Globus pallidus (tissue), 1 donor: ENCODE measurements at regions not wholly inside any gene's neighbourhood (a gene's known extent, or its start where the extent isn't known, plus 50 kb on each side); places are given as distances from the start of the nearest gene placed in this dataset.
"Not testable (repeated sequence)": the region's sequence is repeated elsewhere in the genome, so short reads cannot be mapped to it uniquely, and the experiment has no call there.

Experiments used
- DNase-seq: peaks from one replicate; pipeline ENCODE4 v3.0.0-alpha.2; 2015; ENCODE audit warnings: low spot score

DNA sequence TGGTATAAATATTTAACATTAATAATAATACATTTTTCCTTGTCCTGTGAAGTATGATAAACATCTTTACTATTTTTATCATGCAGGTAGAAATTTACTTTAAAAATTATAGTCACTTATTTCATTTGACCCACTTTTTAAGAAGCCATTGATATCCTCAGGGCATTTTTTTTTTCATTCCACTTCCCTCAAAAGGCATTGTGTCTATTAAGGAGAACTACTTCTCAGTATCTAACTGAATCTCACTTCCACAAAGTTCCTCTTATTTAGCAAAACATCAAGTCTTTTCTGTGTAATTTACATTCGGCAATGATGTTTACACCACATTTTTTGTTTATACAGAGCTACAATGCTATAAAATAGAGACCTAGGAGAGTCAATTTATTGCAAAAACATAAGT lies 388.2 kb upstream of the AKR1E2 start:
- DNase-seq = no peak

DNA sequence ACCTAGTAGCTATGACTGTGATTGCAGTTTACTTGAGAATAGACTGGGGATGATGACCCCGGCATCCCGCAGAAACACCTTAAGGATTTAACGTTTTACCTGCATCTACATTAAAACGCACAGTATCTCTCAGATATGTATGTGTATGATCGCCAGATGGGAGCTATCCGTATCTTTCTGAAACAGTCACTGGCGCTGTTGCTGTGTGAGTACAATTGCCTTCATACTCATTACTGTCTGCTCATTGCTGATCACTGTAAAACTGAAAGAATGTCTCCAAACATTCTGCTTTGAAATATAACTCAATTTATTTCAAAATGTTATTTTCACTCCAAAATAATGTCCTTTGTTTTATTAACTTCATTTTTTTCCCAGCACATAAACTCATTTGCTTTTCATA lies 388.9 kb upstream of the AKR1E2 start:
- no peak for DNase-seq

DNA sequence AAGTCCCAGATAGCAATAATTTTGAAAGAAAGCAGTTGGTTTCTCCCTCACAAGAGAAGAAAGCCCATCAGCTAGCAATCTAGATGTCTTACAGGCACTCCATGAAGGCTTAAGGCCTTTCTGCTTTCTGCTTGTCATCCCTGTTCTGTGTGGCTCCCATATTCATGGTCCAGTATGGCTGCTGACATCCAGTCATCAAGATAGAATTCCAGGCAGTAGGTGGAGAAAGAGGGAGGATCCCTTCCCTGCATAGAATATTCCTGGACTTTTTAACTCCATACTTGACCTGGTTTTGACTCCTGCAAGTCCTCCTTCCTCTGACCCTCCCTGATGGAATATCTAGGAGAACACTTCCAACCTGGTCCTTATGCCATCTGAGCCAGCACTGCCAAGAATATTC lies 389.9 kb upstream of the AKR1E2 start:
- DNase-seq = no peak

DNA sequence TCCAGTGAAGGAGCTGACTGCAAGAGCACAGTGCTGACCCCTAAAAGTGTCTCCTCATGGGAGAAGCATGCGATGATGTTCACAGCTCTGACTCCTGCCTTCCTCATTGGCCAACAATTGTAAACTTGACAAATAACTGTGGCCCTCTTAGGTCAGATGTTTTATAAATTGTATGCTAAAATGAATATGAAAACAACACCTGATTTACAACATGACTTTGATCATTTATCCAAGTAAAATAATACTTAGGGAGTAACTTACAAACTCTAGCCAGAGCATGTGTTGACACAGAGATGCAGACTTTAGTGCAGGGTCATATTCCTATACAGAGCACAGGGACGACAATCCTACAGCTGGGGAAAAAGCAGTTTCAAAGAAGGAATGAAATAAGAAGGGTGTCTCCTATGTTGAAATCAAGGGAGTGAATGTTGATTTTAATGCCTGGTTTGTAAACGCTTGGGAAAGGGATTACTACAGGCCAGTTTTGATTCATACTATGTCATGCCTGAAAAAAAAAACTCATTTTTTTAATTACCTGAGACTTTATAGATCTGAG lies 391.4 kb upstream of the AKR1E2 start:
- no peak for DNase-seq

DNA sequence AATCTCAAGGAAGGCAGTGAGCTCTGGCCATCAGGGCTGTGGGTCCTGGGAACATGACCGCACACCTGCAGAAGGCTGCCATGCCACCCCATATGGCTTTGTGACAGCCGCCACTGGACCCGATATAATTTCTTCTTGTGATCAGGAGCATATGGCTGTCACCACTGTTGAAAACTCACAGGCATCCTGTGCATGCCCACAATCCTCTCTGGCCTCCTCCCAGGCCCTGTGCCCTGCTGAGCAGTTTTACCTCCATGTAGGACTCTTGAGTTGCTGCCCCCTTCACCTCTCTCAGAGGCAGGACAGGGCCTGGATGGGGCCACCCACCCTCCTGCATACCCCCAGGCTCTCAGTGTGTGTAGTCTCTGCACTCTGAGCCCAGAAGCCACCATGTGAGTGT lies 391.9 kb upstream of the AKR1E2 start:
- DNase-seq = no peak

DNA sequence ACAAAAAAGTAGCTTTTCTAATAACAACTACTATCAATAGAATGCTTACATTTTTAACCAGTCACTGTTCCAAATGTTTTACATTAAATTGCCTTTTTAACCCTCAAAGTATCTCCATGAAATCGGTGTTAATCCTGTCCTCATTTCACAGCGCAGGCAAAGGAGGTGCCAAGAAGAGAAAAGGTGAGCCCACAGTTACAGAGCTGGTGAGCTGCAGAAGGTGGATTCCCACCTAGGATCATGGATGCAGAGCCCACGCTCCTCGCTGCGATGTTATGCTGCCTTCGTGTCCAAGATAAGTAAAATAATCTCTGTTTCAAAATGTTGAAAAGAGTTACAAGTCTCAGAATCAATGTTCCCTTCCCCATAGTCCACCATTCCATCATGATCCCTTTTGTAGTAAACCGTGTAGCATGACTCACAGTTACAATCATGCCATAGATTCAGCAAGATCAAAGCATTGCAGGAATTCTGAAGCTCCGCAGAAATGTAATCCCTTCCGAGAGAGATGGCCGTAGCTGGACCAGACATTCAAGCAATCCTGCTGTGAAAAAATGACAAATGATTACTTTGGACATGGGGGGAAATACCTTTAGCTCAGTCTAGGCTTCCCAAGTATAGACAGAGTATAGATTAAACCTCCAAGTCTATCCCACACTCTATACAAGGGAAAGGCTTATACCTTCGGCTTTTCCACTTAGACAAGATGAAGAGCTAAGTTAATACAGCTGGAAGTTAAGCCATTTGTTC lies 394.7 kb upstream of the AKR1E2 start:
- no peak for DNase-seq

DNA sequence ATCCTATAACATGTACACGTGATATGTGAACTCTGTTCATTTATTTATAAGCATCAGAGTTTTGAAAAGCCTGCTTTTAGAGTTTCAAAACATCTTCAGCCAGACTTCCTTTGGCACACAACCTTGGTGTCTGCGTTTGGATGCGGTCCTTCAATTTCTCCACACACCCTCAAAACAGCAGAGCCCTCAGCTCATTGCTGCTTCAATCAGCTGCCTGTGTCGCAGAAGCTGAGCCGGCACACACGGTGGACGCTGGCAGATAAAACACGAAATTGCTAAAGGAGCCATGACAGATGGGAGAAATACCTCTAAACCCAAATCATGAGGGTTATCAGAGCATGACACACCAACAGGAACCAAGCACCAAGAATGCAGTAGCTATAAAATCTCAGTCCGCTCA lies 396.4 kb upstream of the AKR1E2 start:
- no peak for DNase-seq

DNA sequence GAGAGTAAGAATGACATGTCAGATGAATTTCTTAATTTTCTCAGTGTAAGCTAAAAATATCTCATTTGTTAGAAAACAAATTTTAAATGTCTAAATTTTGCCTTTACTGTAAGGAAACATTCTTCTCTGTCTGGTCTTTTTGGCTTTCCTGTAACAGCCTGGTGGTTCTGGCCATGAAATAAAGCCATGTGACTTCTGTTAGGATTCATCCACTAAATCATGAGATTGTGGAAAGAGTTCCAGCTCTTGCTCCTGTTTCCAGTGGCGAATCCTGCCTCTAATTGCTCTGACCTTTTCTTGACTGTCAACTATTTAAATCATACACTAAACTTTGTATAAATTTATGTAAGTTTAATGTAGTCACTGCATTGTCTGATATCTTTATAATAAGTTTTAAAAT lies 398.5 kb upstream of the AKR1E2 start:
- no peak for DNase-seq

DNA sequence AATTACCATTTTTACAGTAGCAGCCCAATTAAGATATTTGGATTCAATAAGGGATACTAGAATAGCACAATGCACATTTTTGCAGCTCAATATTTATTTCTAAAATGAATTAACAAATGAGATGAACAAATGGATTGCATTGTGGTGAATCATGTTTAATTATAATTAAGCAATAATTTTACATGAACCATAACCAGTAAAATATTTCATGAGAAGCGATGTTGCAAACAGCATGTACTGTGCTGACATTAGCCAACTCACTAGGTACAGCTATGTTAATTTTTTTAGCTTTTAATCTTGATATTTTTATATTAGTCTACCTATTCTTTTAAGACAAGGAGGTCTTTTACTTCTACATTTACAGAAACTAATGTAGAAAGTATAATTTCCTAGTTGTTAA lies 399.1 kb upstream of the AKR1E2 start:
- DNase-seq = no peak

DNA sequence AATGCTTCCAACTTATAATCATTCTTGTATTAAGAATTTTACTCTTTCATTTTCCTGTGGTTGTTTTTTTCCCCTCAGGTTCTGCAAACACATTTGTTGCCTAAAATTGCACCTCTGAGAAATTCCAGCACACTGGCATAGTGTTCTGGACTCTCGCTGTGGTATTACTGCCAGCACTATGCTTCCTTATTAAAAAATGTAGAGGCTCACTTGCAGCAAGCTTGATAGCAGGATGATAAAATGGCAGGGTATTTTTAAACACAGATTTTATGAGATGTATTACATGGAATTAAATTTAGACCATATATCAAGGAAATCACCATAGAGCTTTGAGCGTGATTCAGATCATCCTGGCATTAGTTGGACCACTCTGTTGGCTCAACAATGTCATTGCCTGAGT lies 416.7 kb upstream of the AKR1E2 start:
- no peak for DNase-seq

DNA sequence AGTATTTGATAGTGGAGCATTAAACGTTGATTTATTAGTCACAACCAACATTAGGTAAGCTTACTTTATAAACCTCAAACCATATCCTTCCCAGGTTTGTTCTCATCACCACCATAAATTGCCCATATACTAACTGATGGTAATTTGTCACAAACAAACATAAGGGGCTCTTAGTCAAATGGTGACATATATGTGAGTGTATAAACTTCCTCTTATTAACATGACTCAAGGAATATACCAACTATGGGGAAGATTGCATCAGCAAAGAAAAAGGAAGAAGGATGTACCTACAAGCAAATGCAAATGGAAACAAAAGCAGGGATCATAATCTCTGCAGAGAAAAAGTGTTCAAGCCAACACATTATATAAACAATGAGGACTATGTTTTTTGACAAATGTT lies 418.2 kb upstream of the AKR1E2 start:
- DNase-seq = no peak

DNA sequence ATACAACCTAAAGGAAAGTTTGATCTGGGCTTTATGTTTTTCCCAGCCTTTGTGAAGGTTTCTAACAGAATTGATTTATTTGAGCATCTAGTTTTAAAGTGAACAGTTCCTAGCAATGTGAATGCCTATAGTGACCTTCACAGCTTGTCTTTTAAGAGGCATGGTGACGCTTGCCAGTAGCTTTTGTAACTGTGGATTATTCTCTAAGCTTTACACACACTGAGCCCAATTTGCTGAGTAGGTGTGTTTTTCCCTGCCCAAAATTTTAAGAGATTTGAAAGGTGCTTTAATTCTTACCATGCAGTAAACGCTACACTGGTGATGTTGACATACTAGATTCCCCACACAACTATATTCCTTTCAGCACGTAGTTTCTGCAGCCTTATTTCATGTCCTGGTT lies 420.2 kb upstream of the AKR1E2 start:
- DNase-seq = no peak

DNA sequence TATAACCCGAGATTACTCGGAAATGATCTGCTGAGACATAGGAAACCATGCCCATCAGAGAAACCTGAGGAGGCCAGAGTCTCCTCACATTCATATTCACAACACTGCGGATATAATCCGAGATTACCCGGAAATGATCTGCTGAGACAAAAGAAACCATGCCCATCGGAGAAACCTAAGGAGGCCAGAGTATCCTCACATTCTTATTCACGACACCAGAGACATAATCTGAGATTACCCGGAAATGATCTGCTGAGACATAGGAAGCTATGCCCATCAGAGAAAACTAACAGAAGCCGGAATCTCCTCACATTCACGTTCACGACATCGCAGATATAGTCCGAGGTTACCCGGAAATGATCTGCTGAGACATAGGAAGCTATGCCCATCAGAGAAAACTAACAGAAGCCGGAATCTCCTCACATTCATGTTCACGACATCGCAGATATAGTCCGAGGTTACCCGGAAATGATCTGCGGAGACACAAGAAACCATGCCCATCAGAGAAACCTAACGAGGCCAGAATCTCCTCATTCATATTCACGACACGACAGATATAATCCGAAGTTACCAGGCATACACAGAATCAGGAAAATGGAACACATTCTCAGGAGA lies 422.3 kb upstream of the AKR1E2 start:
- DNase-seq = no peak

DNA sequence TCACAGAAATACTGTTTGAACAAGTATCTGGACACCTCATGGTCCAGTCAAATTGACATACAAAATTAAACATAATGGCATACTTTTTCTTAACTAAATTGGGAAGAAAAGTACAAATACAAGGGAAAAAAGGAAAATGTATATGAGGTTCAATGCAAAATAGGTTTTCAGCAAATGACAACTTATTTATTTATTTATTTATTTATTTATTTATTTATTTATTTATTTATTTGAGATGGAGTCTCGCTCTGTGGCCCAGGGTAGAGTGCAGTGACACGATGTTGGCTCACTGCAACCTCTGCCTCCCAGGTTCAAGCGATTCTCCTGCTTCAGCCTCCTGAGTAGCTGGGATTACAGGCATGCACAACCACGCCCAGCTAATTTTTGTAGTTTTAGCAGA lies 424.9 kb upstream of the AKR1E2 start:
- not testable (repeated sequence) for DNase-seq

DNA sequence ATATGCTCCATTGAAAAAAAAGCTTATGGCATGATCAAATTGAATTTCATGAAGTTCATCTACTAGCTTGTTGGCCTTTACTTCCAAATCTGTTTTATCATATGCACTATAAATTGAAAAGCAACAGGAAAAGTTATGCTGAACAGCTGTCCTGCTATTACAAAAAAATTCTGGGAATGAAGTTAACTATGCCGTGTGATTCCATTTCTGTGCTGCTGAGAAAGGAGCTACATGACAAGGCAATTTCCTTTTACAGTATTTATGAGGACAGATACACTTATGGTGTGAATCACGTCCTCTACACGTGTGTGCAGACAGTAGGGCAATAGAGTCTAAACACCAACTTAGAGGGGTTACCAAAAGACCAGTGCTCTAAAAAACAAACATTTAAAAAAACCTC lies 426.5 kb upstream of the AKR1E2 start:
- no peak for DNase-seq

DNA sequence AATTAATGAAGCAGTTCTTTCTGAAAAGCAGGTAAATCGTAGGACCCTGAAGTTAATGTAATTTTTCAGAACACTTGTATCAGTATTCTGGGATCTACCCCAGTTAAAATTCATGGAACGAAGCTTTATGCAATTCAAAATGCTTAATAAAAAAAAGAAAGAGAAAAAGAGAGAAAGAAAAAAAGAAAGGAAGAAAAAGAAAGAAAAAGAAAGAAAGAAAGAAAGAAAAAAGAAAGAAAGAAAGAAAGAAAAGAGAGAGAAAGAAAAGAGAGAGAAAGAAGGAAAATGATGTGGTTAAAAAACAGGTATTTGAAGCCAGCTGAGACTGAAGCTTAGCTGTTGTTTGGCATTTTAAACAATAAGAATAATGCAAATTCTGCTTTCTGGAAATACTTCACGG lies 427.4 kb upstream of the AKR1E2 start:
- no peak for DNase-seq

DNA sequence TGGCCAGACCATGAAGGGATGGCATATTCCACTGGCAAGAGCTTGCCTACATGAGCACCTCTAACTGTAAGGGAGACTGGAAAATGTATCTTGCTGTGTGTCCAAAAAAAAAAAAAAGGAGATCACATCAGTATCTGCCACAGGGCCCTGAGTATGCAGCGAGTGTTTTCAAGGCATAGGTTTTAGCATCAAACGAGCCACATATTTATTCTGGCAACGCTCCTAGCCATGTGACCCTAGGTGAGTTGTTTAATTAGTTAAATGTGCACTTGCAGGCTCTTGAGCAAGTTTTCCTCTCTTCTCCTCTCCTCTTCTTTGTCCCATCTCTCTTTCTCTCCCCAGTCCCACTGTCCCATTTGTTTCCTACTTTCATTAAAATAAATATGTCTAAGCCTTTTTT lies 428.7 kb upstream of the AKR1E2 start:
- DNase-seq = no peak

DNA sequence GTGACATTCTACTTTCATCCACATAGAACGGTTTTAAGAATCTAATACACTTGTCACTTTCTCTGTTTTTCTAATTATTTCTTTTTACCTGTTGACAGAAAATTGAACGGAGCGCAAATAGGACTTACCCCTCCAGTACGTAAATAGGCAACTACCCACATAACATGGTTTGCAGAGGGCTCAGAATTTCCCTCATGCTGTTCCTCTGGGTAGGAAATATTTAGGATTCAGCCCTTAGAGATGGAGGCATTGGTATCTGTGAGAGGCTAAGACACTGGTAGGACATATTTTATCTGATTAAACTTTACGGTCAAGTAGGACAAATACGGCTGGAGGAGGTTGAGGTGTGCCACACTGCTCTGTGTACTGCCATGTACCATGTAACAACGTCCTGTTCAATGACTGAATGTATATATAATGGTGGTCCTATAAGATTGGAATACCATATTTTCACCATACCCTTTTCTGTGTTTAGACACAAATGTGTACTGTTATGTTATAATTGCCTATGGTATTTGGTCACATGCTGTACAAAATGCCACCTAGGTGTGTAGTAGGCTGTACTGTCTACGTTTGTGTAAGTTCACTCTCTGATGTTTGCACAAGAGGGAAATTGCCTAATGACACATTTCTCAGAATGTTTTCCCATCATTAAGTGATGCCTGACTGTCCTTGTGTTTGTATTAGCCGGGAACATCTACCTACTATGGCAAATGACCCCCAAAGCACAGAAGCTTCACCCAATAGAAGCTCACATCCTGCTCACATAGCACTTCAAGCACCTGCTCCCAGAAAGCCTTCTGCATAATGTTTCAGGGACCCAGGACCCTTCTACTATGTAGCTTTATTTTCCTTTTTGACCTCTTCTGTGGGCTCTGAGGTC lies 429.4 kb upstream of the AKR1E2 start:
- no peak for DNase-seq

DNA sequence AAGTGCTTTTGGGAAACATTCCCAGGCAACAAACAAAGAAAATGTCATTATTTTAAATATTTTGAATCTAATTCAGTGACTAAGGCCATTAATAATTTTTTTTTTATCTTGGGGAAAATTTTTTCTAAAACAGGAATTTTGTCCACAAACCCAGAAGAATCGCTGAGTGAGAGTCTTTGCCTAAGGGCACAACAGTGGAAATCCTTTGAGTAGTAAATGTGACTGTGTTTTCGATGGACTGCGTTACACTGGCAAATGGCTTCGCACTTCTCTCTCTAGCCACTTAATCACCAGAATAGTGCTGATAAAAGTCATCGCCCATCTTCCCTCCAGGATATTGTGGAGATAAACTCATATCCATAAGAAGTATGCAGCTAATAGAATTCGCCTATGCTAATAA lies 430.3 kb upstream of the AKR1E2 start:
- no peak for DNase-seq

DNA sequence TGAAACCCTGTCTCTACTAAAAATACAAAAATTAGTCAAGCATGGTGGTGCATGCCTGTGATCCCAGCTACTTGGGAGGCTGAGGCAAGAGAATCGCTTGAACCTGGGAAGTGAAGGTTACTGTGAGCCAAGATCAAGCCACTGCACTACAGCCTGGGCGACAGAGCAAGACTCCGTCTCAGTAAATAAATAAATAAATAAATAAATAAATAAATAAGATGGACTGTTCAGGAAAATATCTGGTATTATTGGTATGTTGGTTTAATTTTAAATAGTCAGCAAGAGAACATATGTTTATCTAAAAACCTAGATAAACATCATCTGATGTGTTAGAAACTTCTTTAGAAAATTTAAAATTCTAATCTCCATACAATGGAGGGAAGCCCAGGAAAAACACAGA lies 431.6 kb upstream of the AKR1E2 start:
- not testable (repeated sequence) for DNase-seq

DNA sequence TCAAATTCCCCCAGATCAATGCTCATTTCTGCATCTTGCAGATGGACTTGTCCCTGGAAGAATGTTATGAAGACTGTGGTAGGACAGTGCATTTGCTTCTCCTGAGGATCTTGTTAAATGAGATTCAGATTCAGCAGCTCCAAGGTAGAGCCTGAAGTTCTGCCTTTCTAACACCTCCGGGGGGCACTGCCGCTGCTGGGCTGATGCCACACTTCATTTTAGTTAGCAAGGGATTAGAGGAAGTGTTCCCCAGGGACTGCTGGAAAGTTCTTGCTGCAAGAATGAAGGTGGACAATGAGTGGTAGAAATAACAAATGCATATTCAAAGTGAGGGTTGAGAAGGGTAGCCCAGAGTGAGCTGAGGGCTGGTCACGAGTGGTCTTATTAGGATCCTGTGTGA lies 434.3 kb upstream of the AKR1E2 start:
- no peak for DNase-seq

DNA sequence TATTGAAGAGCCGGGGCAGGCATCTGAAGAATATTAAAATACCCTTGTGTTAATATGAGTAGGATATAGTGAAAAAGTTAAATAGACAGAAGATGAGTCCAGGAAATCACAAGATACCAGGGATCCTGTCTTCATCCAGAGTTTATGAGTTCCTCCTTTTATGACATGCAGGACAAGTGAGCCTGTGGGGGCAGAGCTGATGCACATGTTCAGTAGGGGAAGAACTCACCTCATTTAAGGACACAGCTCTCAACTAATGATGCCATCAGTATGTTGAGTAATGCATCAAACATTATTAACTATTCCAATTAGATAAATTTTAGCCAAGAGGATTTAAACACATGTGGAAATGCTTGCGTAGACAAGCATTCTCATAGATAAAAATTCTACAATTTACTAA lies 435.8 kb upstream of the AKR1E2 start:
- no peak for DNase-seq
